ENCODE measurements at regions not wholly inside any gene's neighbourhood (a gene's known extent, or its start where the extent isn't known, plus 50 kb on each side); places are given as distances from the start of the nearest gene placed in this dataset.

DNA sequence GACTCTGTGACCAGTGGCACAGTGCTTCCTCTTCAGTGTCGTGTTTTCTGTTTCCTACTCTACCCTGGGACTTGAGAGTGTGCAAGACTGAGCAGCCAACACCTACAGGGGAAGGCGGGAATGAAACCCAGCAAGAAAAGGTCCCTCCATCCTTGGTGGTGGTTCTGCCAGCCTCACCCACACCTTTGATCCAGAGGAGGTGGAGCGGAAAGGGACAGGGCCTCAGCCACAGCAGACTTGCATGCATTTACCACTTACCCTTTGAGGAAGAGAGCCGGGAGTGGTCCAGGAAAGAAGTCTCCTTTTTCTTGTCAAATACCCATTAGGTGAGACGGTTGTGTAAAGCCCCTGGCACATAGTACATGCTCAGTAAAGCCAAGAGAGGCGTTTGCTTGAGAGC is 164.8 kb upstream of the ZNF536 start:
- no peak for TF ChIP-seq CTCF (IDR thresholded peaks at IDR 0.05)
- no peak for TF ChIP-seq POLR2A (IDR thresholded peaks at IDR 0.05)
